Upper lobe of left lung (tissue), 6 donors: ENCODE measurements at regions not wholly inside any gene's neighbourhood (a gene's known extent, or its start where the extent isn't known, plus 50 kb on each side); places are given as distances from the start of the nearest gene placed in this dataset.

Experiments used
- ATAC-seq, 2 donors: fragments of 200-7000 bp; cut with Tn5 transposase; one replicate each; pipeline ENCODE4 v1.9.1; 2022; ENCODE audit warnings: mild to moderate bottlenecking in 2 of 2, moderate library complexity in 2 of 2; ENCODE audit not compliant: low FRiP score in 2 of 2
- DNase-seq, 2 donors: peaks; one replicate each; pipeline ENCODE4 v3.0.0-alpha.2; 2019 to 2020
- H3K27ac ChIP-seq, 4 donors: fragments of 200-600 bp; sonication (generic); one replicate each; pipeline ENCODE4 v1.5.1; 2016 to 2019
- H3K27me3 ChIP-seq, 4 donors: fragments of 200-600 bp; sonication (generic); one replicate each; pipeline ENCODE4 v1.5.1; 2017 to 2019
- H3K36me3 ChIP-seq, 4 donors: fragments of 200-600 bp; sonication (generic); one replicate each; pipeline ENCODE4 v1.5.1; 2016 to 2019
- H3K4me1 ChIP-seq, 4 donors: fragments of 200-600 bp; sonication (generic); one replicate each; pipeline ENCODE4 v1.5.1; 2018 to 2019
- H3K4me3 ChIP-seq, 4 donors: fragments of 200-600 bp; sonication (generic); one replicate each; pipeline ENCODE4 v1.5.1; 2017 to 2019; ENCODE audit warnings: mild to moderate bottlenecking in 2 of 4, moderate library complexity in 1 of 4
- H3K9me3 ChIP-seq, 4 donors: fragments of 200-600 bp; sonication (generic); one replicate each; pipeline ENCODE4 v1.5.1; 2018 to 2019
- CTCF ChIP-seq, 6 experiments: fragments of 450-650 bp in 4 of 6; fragments of 200-600 bp in 2 of 6; sonication (generic) in 2 of 6; IDR thresholded peaks; one replicate each; pipeline ENCODE4 v1.5.1; 2016 to 2019; ENCODE audit warnings: antibody characterized with exemption in 6 of 6
- EP300 ChIP-seq, 4 donors: sonication (generic); formaldehyde crosslinking; IDR thresholded peaks; one replicate each; pipeline ENCODE4 v1.5.1; 2017; ENCODE audit warnings: antibody characterized with exemption in 4 of 4, control low read depth in 2 of 4
- POLR2A ChIP-seq, 4 donors: fragments of 450-650 bp; IDR thresholded peaks; one replicate each; pipeline ENCODE4 v1.5.1; 2016 to 2017; ENCODE audit warnings: antibody characterized with exemption in 4 of 4, mild to moderate bottlenecking in 2 of 4
- POLR2AphosphoS5 ChIP-seq, 2 donors: sonication (generic); formaldehyde crosslinking; IDR thresholded peaks; one replicate each; pipeline ENCODE4 v1.5.1; 2017; ENCODE audit warnings: antibody characterized with exemption in 2 of 2
- WGBS, 2 donors: methylation state at CpG; one replicate each; pipeline ENCODE4 v1.1.5; 2017 to 2018; 5-methylcytosine and 5-hydroxymethylcytosine counted together
- donor health status: DM: no; HTN: no; CAD: no; lungs with moderate emphysema.
- donor health status: DM: no; HTN: yes; CAD: no; lungs with severe emphysema.

DNA sequence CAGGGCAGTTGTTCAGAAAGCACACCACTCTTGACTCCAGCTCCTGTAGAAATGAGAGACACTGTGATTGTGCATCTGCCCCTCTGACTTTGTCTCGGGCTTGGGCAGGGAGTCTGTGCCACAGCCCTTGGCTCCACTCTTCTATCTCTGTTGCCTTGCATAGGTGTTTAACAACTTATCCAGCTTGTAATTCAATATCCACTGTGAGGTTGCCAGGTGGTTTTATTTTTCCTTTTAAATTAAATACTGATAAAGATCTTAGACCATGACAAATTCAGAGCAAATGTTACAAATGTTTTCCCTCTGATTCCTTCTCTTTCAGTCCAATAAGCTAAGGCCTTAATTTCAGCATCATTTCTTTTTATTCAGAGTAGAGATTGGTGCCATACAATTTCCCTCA lies 421.7 kb downstream of the STK39 start:
- H3K4me1 ChIP-seq = no peaks in the 10 kb centered on the region
- no peak for ATAC-seq
- TF ChIP-seq EP300 (IDR thresholded peaks at IDR 0.05) (no peak), CTCF (IDR thresholded peaks at IDR 0.05) (no peak), POLR2AphosphoS5 (IDR thresholded peaks at IDR 0.05) (no peak), POLR2A (IDR thresholded peaks at IDR 0.05) (no peak)

GRCh38 chr2:167822690-167823465 lies 424.5 kb downstream of the STK39 start:
- no peak for DNase-seq
- Histone ChIP-seq H3K27ac (no peak overlapping the region), H3K27me3 (no peaks in the 10 kb centered on the region), H3K4me3 (no peak overlapping the region), H3K4me1 (no peaks in the 10 kb centered on the region), H3K9me3 (no peaks in the 10 kb centered on the region), H3K36me3 (no peaks in the 10 kb centered on the region)
- TF ChIP-seq POLR2A (IDR thresholded peaks at IDR 0.05) (no peak), CTCF (IDR thresholded peaks at IDR 0.05) (no peak), POLR2AphosphoS5 (IDR thresholded peaks at IDR 0.05) (no peak), EP300 (IDR thresholded peaks at IDR 0.05) (no peak)
- ATAC-seq = no peak
- 84 to 88% methylated on average over 3 of the region's 3 CpGs for WGBS, 2 donors

More for the DNA sequence above, 421.7 kb downstream of the STK39 start:
- Histone ChIP-seq H3K27ac (no peak overlapping the region), H3K4me3 (no peak overlapping the region), H3K27me3 (no peaks in the 10 kb centered on the region), H3K36me3 (no peaks in the 10 kb centered on the region), H3K9me3 (no peaks in the 10 kb centered on the region)
- 86 to 91% methylated on average over 1 of the region's 1 CpG for WGBS, 2 donors
- DNase-seq = no peak

DNA sequence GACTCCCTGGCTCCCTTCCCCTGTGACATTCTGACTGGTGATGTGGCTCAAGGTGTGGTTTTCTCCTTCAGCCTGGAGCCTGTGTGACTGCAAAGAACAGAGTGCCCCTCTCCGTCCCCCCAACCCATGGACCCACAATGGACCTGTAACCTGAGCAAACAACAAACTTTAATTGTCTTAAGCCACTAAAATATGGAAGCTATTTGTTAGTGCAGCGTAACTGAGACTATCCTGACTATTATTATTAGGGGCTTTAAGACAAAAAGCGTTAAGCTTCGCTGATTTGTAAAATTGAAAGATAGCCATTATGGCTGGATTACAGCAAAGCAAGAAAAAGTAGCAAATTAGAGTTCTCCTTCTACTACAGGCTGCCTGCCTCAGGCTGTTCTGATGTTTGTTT lies 426.9 kb downstream of the STK39 start:
- Histone ChIP-seq H3K9me3 (no peaks in the 10 kb centered on the region), H3K4me3 (no peak overlapping the region), H3K27me3 (no peaks in the 10 kb centered on the region), H3K4me1 (no peaks in the 10 kb centered on the region), H3K36me3 (no peaks in the 10 kb centered on the region), H3K27ac (no peak overlapping the region)
- DNase-seq (no peak), ATAC-seq (no peak)
- TF ChIP-seq POLR2AphosphoS5 (IDR thresholded peaks at IDR 0.05) (no peak), CTCF (IDR thresholded peaks at IDR 0.05) (no peak), EP300 (IDR thresholded peaks at IDR 0.05) (no peak), POLR2A (IDR thresholded peaks at IDR 0.05) (no peak)
- WGBS, 2 donors = 92 to 93% methylated on average over 4 of the region's 4 CpGs

GRCh38 chr2:167818521-167818920 lies 428.9 kb downstream of the STK39 start:
- Histone ChIP-seq H3K4me1 (no peaks in the 10 kb centered on the region), H3K27me3 (no peaks in the 10 kb centered on the region), H3K4me3 (no peak overlapping the region), H3K36me3 (no peaks in the 10 kb centered on the region), H3K27ac (no peak overlapping the region), H3K9me3 (no peaks in the 10 kb centered on the region)
- no peak for DNase-seq
- TF ChIP-seq POLR2AphosphoS5 (IDR thresholded peaks at IDR 0.05) (no peak), EP300 (IDR thresholded peaks at IDR 0.05) (no peak), CTCF (IDR thresholded peaks at IDR 0.05) (no peak), POLR2A (IDR thresholded peaks at IDR 0.05) (no peak)
- no peak for ATAC-seq
- WGBS, 2 donors = 92 to 94% methylated on average over 11 of the region's 11 CpGs

- no peak overlapping the region for H3K4me3 ChIP-seq
- DNase-seq (no peak), ATAC-seq (no peak)
- no peak overlapping the region for H3K27ac ChIP-seq
- 85 to 94% methylated on average over 4 of the region's 4 CpGs for WGBS, 2 donors
- no peaks in the 10 kb centered on the region for H3K36me3 ChIP-seq
- H3K27me3 ChIP-seq = no peaks in the 10 kb centered on the region
- no peaks in the 10 kb centered on the region for H3K9me3 ChIP-seq
- TF ChIP-seq EP300 (IDR thresholded peaks at IDR 0.05) = no peak
- TF ChIP-seq CTCF (IDR thresholded peaks at IDR 0.05) = no peak
- no peak for TF ChIP-seq POLR2AphosphoS5 (IDR thresholded peaks at IDR 0.05)
- TF ChIP-seq POLR2A (IDR thresholded peaks at IDR 0.05) = no peak
- no peaks in the 10 kb centered on the region for H3K4me1 ChIP-seq
Observed at GRCh38 chr2:167817908-167818307, 429.5 kb downstream of the STK39 start.
